ENCODE measurements at regions not wholly inside any gene's neighbourhood (a gene's known extent, or its start where the extent isn't known, plus 50 kb on each side); places are given as distances from the start of the nearest gene placed in this dataset.

DNA sequence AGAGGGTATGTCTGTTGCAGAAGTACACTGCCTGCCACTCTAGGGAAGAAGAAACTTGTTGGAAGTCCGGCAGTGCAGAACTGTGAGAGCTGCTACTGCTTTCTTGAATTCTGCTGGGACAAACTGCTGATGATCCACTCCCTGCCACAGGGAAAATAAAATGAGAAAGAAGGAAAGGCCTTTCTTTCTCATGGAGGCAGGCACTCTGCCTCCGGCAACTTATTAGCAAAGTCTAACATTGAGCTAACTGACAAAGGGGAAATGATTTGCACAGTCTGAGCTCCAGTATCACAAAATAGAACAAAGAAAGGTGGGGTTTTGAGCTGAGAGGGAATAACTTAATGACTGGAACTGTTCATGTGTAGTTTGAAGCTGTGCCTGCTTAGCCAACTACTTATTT lies 134.6 kb downstream of the AASDHPPT start:
- H3K4me1 ChIP-seq (ENCODE audit: control insufficient read depth in 1 of 2, low read depth in 2 of 2) = no peaks in the 10 kb centered on the region
- H3K9me3 ChIP-seq = no peaks in the 10 kb centered on the region
- ATAC-seq (ENCODE audit: insufficient number of reproducible peaks, low FRiP score, low read depth) (no peak), DNase-seq (ENCODE audit: low spot score) (no peak)
- H3K4me3 ChIP-seq = no peak overlapping the region
- no peak overlapping the region for H3K27ac ChIP-seq
- TF ChIP-seq, protein P1, sequence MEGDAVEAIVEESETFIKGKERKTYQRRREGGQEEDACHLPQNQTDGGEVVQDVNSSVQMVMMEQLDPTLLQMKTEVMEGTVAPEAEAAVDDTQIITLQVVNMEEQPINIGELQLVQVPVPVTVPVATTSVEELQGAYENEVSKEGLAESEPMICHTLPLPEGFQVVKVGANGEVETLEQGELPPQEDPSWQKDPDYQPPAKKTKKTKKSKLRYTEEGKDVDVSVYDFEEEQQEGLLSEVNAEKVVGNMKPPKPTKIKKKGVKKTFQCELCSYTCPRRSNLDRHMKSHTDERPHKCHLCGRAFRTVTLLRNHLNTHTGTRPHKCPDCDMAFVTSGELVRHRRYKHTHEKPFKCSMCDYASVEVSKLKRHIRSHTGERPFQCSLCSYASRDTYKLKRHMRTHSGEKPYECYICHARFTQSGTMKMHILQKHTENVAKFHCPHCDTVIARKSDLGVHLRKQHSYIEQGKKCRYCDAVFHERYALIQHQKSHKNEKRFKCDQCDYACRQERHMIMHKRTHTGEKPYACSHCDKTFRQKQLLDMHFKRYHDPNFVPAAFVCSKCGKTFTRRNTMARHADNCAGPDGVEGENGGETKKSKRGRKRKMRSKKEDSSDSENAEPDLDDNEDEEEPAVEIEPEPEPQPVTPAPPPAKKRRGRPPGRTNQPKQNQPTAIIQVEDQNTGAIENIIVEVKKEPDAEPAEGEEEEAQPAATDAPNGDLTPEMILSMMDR (IDR thresholded peaks at IDR 0.05) = no peak
- no peaks in the 10 kb centered on the region for H3K36me3 ChIP-seq
- no peaks in the 10 kb centered on the region for H3K27me3 ChIP-seq (replicated peaks; ENCODE audit: insufficient read depth)

DNA sequence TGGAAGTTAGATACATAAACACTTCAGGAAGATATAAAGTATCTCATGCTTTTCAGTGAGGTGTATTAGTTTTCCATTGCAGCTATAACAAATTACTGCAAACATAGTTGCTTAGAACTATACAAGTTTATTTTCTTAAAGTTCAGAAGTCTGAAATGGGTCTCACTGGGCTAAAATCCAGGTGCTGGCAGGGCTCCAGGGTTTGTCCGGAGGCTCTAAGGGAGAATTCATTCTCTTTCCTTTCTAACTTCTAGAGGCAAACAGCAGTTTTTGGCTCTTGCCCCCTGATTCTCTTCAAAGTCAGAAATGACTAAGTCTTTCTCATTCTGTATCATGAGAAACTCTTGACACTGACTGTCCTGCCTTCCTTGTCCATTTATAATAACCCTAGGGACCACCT lies 138.8 kb downstream of the AASDHPPT start:
- DNase-seq (ENCODE audit: low spot score) (no peak), ATAC-seq (ENCODE audit: insufficient number of reproducible peaks, low FRiP score, low read depth) (no peak)
- Histone ChIP-seq H3K4me3 (no peak overlapping the region), H3K36me3 (no peaks in the 10 kb centered on the region), H3K27ac (no peak overlapping the region), H3K27me3 (replicated peaks; ENCODE audit: insufficient read depth) (no peaks in the 10 kb centered on the region), H3K9me3 (no peaks in the 10 kb centered on the region), H3K4me1 (ENCODE audit: control insufficient read depth in 1 of 2, low read depth in 2 of 2) (no peaks in the 10 kb centered on the region)
- TF ChIP-seq, protein P1 (IDR thresholded peaks at IDR 0.05) = no peak

DNA sequence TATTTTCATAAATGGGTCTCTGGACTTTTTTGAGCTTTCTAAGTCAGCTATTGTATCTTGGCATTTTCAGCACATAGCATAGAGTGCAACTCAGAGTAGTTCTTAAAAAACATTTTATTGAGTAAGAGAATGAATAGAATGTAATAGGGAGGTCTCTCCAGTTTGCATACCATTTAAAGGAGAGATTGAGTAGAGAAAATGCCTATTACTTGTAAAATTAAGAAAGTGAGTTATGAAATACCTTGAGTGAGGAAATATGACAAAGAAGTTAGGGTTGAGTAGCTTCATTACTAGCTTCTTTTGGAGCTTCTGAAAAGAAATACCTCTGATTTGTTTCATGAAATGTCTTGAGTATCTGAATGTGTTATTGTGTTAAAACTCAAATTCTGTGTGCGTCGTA lies 140.0 kb downstream of the AASDHPPT start:
- Histone ChIP-seq H3K27me3 (replicated peaks; ENCODE audit: insufficient read depth) (no peaks in the 10 kb centered on the region), H3K9me3 (peaks cover 1% of the 10 kb centered on the region), H3K27ac (no peak overlapping the region), H3K4me1 (ENCODE audit: control insufficient read depth in 1 of 2, low read depth in 2 of 2) (no peaks in the 10 kb centered on the region), H3K36me3 (no peaks in the 10 kb centered on the region), H3K4me3 (no peak overlapping the region)
- ATAC-seq (ENCODE audit: insufficient number of reproducible peaks, low FRiP score, low read depth) = no peak
- TF ChIP-seq, protein P1 (IDR thresholded peaks at IDR 0.05) = no peak
- DNase-seq (ENCODE audit: low spot score) = no peak

DNA sequence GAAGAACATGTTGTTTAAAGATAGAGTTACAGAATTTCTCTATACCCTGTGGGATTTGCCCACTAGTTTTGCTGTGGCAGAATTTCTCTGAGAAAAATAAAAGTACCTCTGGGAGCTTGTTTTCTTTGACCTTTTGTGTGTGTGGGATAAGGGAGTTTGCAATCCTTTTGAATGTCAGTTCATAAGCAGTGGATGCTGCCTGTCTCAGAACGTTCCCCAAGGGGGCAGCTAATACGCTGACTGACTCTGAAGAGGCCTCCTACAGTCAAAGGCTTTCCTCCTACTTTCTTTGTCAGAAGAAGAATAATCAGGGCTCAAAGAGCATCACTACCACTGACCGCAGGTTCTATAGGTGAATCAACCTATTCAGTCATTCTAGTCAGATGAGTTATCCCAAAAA lies 140.6 kb downstream of the AASDHPPT start:
- ATAC-seq (ENCODE audit: insufficient number of reproducible peaks, low FRiP score, low read depth) = no peak
- Histone ChIP-seq H3K4me3 (no peak overlapping the region), H3K27ac (no peak overlapping the region), H3K36me3 (no peaks in the 10 kb centered on the region), H3K9me3 (peaks cover 7% of the 10 kb centered on the region), H3K27me3 (replicated peaks; ENCODE audit: insufficient read depth) (no peaks in the 10 kb centered on the region), H3K4me1 (ENCODE audit: control insufficient read depth in 1 of 2, low read depth in 2 of 2) (no peaks in the 10 kb centered on the region)
- DNase-seq (ENCODE audit: low spot score) = no peak
- TF ChIP-seq, protein P1 (IDR thresholded peaks at IDR 0.05) = no peak

DNA sequence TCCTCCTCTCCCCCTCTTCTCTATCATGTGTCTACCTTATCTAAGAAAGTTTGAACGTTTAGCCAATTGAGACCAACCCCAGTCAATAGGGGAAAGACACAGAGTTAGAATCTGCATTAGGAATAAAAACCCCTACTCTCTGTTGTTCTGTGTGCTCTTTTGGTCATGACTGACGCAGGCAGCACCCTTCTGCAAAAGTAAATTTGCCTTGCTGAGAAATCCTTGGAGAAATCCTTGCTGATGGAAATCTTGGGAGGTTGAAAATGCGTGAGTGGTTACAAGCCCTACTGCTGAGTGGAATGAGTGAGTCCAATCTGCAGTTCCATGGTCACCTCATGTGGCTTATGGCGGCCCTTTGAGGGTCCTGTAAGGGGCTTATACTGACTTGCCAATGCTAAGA lies 145.2 kb downstream of the AASDHPPT start:
- TF ChIP-seq, protein P1 (IDR thresholded peaks at IDR 0.05) = no peak
- H3K9me3 ChIP-seq = peaks cover 7% of the 10 kb centered on the region
- H3K4me1 ChIP-seq (ENCODE audit: control insufficient read depth in 1 of 2, low read depth in 2 of 2) = no peaks in the 10 kb centered on the region
- H3K36me3 ChIP-seq = no peaks in the 10 kb centered on the region
- no peaks in the 10 kb centered on the region for H3K27me3 ChIP-seq (replicated peaks; ENCODE audit: insufficient read depth)
- no peak overlapping the region for H3K27ac ChIP-seq
- DNase-seq (ENCODE audit: low spot score) (no peak), ATAC-seq (ENCODE audit: insufficient number of reproducible peaks, low FRiP score, low read depth) (no peak)
- no peak overlapping the region for H3K4me3 ChIP-seq
